ENCODE measurements at regions not wholly inside any gene's neighbourhood (a gene's known extent, or its start where the extent isn't known, plus 50 kb on each side); places are given as distances from the start of the nearest gene placed in this dataset.
A peak's percentile ranks its signal among the peaks of the same experiment; 100 is the strongest.

- no peak for DNase-seq (ENCODE audit: low read depth in 1 of 2, low spot score in 1 of 2)
- TF ChIP-seq POLR2AphosphoS5 (IDR thresholded peaks at IDR 0.05; ENCODE audit: low read depth), result no peak
- no peak for TF ChIP-seq SPI1 (IDR thresholded peaks at IDR 0.05; ENCODE audit: borderline replicate concordance, low read depth)
- TF ChIP-seq GABPA (IDR thresholded peaks at IDR 0.05; ENCODE audit: low read depth), result no peak
- TF ChIP-seq CTCF (IDR thresholded peaks at IDR 0.05; ENCODE audit: insufficient read depth, low read length), result no peak
- TF ChIP-seq REST (IDR thresholded peaks at IDR 0.05; ENCODE audit: insufficient replicate concordance, low read depth), result no peak
- Histone ChIP-seq H3K4me3 (replicated peaks; ENCODE audit: insufficient read depth, low read length) (no peak overlapping the region), H3K27ac (replicated peaks) (no peak overlapping the region), H3K27me3 (ENCODE audit: insufficient read depth, poor library complexity, severe bottlenecking) (no peaks in the 10 kb centered on the region)
Measured at GRCh38 chr11:29783506-29783905, 233.3 kb downstream of the KCNA4 start.

GRCh38 chr11:29782447-29782846 is 234.4 kb downstream of the KCNA4 start:
- no peak for DNase-seq (ENCODE audit: low read depth in 1 of 2, low spot score in 1 of 2)
- Histone ChIP-seq H3K27me3 (ENCODE audit: insufficient read depth, poor library complexity, severe bottlenecking) (no peaks in the 10 kb centered on the region), H3K27ac (replicated peaks) (no peak overlapping the region), H3K4me3 (replicated peaks; ENCODE audit: insufficient read depth, low read length) (no peak overlapping the region)
- TF ChIP-seq REST (IDR thresholded peaks at IDR 0.05; ENCODE audit: insufficient replicate concordance, low read depth) (no peak), POLR2AphosphoS5 (IDR thresholded peaks at IDR 0.05; ENCODE audit: low read depth) (no peak), GABPA (IDR thresholded peaks at IDR 0.05; ENCODE audit: low read depth) (no peak), SPI1 (IDR thresholded peaks at IDR 0.05; ENCODE audit: borderline replicate concordance, low read depth) (no peak), CTCF (IDR thresholded peaks at IDR 0.05; ENCODE audit: insufficient read depth, low read length) (no peak)

- TF ChIP-seq SPI1 (IDR thresholded peaks at IDR 0.05; ENCODE audit: borderline replicate concordance, low read depth), result no peak
- Histone ChIP-seq H3K4me3 (replicated peaks; ENCODE audit: insufficient read depth, low read length) (no peak overlapping the region), H3K27ac (replicated peaks) (no peak overlapping the region), H3K27me3 (ENCODE audit: insufficient read depth, poor library complexity, severe bottlenecking) (no peaks in the 10 kb centered on the region)
- no peak for DNase-seq (ENCODE audit: low read depth in 1 of 2, low spot score in 1 of 2)
Measured at GRCh38 chr11:29781268-29781667, 235.6 kb downstream of the KCNA4 start.

GRCh38 chr11:29780756-29781155 is 236.1 kb downstream of the KCNA4 start:
- Histone ChIP-seq H3K27me3 (ENCODE audit: insufficient read depth, poor library complexity, severe bottlenecking) (no peaks in the 10 kb centered on the region), H3K27ac (replicated peaks) (no peak overlapping the region), H3K4me3 (replicated peaks; ENCODE audit: insufficient read depth, low read length) (no peak overlapping the region)
- TF ChIP-seq SPI1 (IDR thresholded peaks at IDR 0.05; ENCODE audit: borderline replicate concordance, low read depth) (no peak), REST (IDR thresholded peaks at IDR 0.05; ENCODE audit: insufficient replicate concordance, low read depth) (no peak), CTCF (IDR thresholded peaks at IDR 0.05; ENCODE audit: insufficient read depth, low read length) (no peak), POLR2AphosphoS5 (IDR thresholded peaks at IDR 0.05; ENCODE audit: low read depth) (no peak)
- DNase-seq (ENCODE audit: low read depth in 1 of 2, low spot score in 1 of 2), result peak in 1 of 2 experiments; percentile 1

All from HL-60 (cell line).